ENCODE measurements at regions not wholly inside any gene's neighbourhood (a gene's known extent, or its start where the extent isn't known, plus 50 kb on each side); places are given as distances from the start of the nearest gene placed in this dataset.

DNA sequence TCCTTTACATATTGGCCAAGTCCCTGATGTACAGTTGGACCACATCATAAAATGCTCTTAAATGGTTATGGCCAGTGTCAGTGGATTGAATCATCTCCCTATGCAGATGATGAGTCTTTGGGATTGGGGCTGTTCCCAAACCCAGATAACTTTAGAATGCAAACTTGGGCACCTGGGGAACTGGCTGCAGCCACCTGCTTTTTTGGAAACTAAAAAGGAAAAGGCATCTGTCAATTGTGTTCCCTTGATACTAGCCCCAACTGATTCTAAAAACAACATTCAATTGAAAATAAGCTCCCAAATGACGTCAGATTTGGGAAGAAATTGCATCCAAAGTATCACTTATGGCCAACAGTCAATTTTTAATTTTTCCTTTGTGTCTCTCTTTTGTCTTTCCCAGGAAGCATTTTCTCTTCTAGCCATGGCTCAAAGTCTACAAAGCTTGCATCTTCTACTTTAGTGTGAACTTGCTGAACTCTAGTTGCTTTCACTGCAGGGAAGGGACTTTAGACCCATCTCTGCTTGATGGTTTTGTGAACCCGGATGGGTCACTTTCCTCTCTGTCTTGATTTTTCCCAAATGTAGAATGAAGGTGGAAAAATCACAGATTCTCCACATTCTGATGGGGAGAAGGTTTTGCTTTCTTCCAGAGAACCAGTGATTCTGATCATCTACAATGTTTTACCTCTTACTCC is 402.3 kb upstream of the USP24 start:
- Mint-ChIP-seq H3K36me3 (ENCODE audit: low read depth) (peaks cover 2% of the 10 kb centered on the region), H3K27ac (ENCODE audit: unreplicated experiment) (no peak overlapping the region), H3K4me3 (ENCODE audit: unreplicated experiment) (no peak overlapping the region), H3K27me3 (ENCODE audit: low read depth) (no peaks in the 10 kb centered on the region), H3K4me1 (ENCODE audit: low read depth) (peaks cover 7% of the 10 kb centered on the region), H3K9me3 (ENCODE audit: low read depth) (no peaks in the 10 kb centered on the region)
- TF ChIP-seq, protein P1, sequence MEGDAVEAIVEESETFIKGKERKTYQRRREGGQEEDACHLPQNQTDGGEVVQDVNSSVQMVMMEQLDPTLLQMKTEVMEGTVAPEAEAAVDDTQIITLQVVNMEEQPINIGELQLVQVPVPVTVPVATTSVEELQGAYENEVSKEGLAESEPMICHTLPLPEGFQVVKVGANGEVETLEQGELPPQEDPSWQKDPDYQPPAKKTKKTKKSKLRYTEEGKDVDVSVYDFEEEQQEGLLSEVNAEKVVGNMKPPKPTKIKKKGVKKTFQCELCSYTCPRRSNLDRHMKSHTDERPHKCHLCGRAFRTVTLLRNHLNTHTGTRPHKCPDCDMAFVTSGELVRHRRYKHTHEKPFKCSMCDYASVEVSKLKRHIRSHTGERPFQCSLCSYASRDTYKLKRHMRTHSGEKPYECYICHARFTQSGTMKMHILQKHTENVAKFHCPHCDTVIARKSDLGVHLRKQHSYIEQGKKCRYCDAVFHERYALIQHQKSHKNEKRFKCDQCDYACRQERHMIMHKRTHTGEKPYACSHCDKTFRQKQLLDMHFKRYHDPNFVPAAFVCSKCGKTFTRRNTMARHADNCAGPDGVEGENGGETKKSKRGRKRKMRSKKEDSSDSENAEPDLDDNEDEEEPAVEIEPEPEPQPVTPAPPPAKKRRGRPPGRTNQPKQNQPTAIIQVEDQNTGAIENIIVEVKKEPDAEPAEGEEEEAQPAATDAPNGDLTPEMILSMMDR (IDR thresholded peaks at IDR 0.05): no peak
- DNase-seq (ENCODE audit: low spot score): no peak

DNA sequence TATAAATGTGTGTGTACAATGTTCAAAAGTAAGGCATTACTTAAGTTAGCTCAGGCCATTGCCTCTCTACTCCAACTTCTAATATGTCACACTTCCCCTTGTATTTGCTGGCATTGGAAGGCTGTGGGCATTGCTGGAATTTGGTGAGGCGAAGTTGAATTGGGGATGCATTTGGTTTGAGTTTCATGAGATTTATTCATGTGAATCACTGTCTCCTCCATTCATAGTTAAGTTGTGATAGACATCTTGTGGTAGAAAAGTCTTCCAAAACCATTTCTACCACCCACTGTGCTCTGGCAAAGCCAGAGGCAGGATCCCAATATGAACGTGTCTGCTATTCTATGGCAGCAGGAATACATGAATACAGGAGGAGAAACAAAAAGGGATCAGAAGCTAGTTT is 397.8 kb upstream of the USP24 start:
- Mint-ChIP-seq H3K36me3 (ENCODE audit: low read depth) (peaks cover 3% of the 10 kb centered on the region), H3K27me3 (ENCODE audit: low read depth) (no peaks in the 10 kb centered on the region), H3K27ac (ENCODE audit: unreplicated experiment) (no peak overlapping the region), H3K9me3 (ENCODE audit: low read depth) (peaks cover 5% of the 10 kb centered on the region), H3K4me3 (ENCODE audit: unreplicated experiment) (no peak overlapping the region), H3K4me1 (ENCODE audit: low read depth) (peaks cover 33% of the 10 kb centered on the region)
- DNase-seq (ENCODE audit: low spot score): no peak
- TF ChIP-seq, protein P1 (IDR thresholded peaks at IDR 0.05): no peak

DNA sequence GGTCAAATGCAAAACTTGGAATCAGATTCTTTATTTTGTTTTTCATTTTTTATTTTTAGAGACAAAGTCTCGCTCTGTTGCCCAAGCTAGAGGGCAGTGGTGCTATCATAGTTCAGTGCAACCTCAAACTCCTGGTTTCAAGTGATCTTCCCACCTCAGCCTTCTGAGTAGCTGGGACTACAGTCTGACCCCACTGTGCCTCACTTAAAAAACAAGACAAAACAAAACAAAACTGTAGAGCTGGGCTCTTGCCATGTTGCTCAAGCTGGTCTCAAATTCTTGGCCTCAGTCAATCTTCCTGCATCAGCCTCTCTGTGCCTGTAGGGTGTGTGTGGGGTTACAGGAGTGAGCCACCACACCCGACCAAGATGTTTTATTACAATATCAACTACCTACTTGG is 396.0 kb upstream of the USP24 start:
- TF ChIP-seq, protein P1 (IDR thresholded peaks at IDR 0.05): peak; percentile 51
- Mint-ChIP-seq H3K27ac (ENCODE audit: unreplicated experiment) (peak overlapping the region; percentile 43), H3K4me3 (ENCODE audit: unreplicated experiment) (no peak overlapping the region), H3K9me3 (ENCODE audit: low read depth) (peaks cover 5% of the 10 kb centered on the region), H3K27me3 (ENCODE audit: low read depth) (no peaks in the 10 kb centered on the region), H3K36me3 (ENCODE audit: low read depth) (peaks cover 3% of the 10 kb centered on the region), H3K4me1 (ENCODE audit: low read depth) (peaks cover 33% of the 10 kb centered on the region)
- no peak for DNase-seq (ENCODE audit: low spot score)

DNA sequence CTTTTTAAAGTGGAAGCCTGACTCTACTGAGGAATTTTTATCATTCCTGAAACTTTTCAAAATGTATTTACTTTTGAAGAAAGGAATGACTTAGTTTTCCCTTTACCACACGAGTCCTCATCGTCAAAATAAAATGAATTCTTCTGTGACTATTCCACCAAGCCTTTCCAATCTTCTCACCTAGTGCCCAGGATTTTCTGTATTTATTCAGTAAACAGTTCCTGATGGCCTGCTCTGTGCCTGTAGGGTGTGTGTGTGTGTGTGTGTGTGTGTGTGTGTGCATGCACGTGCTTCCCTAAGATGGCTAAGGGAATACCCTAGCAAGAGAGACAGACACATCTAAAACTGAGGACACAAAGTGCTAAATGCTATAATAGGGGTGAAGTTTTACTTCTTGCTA is 395.0 kb upstream of the USP24 start:
- Mint-ChIP-seq H3K9me3 (ENCODE audit: low read depth) (peaks cover 5% of the 10 kb centered on the region), H3K36me3 (ENCODE audit: low read depth) (peaks cover 3% of the 10 kb centered on the region), H3K4me1 (ENCODE audit: low read depth) (peaks cover 33% of the 10 kb centered on the region), H3K27me3 (ENCODE audit: low read depth) (no peaks in the 10 kb centered on the region), H3K27ac (ENCODE audit: unreplicated experiment) (peak overlapping the region; percentile 61), H3K4me3 (ENCODE audit: unreplicated experiment) (no peak overlapping the region)
- TF ChIP-seq, protein P1 (IDR thresholded peaks at IDR 0.05): no peak
- no peak for DNase-seq (ENCODE audit: low spot score)

DNA sequence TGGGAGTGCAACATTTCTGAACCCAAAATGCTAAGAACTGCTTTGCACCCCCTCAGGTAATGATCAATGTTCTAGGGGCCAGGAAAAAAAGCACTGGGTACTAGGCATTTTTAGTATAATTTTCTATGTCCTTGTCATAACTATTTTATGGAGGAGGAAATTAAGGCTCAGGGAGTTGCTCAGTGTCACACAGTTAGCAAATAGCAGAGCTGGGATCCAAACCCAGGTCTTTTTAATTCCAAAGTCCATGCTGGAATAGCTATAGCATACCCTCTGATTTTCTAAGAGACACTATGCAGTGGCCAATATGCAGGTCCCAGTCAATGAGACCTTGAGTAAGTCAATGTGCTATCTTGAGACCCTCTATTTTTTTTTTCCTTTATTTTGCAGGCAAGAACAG is 394.5 kb upstream of the USP24 start:
- Mint-ChIP-seq H3K9me3 (ENCODE audit: low read depth) (peaks cover 5% of the 10 kb centered on the region), H3K4me1 (ENCODE audit: low read depth) (peaks cover 33% of the 10 kb centered on the region), H3K27me3 (ENCODE audit: low read depth) (no peaks in the 10 kb centered on the region), H3K27ac (ENCODE audit: unreplicated experiment) (no peak overlapping the region), H3K4me3 (ENCODE audit: unreplicated experiment) (no peak overlapping the region), H3K36me3 (ENCODE audit: low read depth) (peaks cover 3% of the 10 kb centered on the region)
- DNase-seq (ENCODE audit: low spot score): no peak
- TF ChIP-seq, protein P1 (IDR thresholded peaks at IDR 0.05): no peak

Data from chondrocyte (in vitro differentiated cells).